Endothelial cell of umbilical vein (primary cell): ENCODE measurements at regions not wholly inside any gene's neighbourhood (a gene's known extent, or its start where the extent isn't known, plus 50 kb on each side); places are given as distances from the start of the nearest gene placed in this dataset.

Source experiments
- JUN ChIP-seq: IDR thresholded peaks from 2 replicates; pipeline ENCODE4 v1.6.1; 2011; ENCODE audit warnings: borderline replicate concordance, low read depth; ENCODE audit not compliant: insufficient read length, insufficient read depth
- MYC ChIP-seq: IDR thresholded peaks from one replicate; pipeline ENCODE4 v1.6.1; 2011; ENCODE audit warnings: mild to moderate bottlenecking, low read depth, low read length
- POLR2A ChIP-seq: IDR thresholded peaks from 2 replicates; pipeline ENCODE4 v1.6.1; 2012; ENCODE audit warnings: low read depth, mild to moderate bottlenecking, control low read depth, low read length
- TF ChIP-seq, protein P1 (sequence below), 2 donors: IDR thresholded peaks; 1 replicate in 1 of 2; 2 replicates in 1 of 2; pipeline ENCODE4 v1.5.1; 2011; ENCODE audit warnings: low read length in 2 of 2, mild to moderate bottlenecking in 2 of 2, moderate library complexity in 2 of 2, control low read depth in 1 of 2, inconsistent platforms in 1 of 2, low read depth in 1 of 2; ENCODE audit not compliant: insufficient read depth in 1 of 2; ENCODE audit errors: extremely low read depth in 1 of 2
- TF ChIP-seq, protein P2 (sequence below): IDR thresholded peaks from 2 replicates; pipeline ENCODE4 v1.6.1; 2011; ENCODE audit not compliant: insufficient read depth, insufficient read length

GRCh38 chr10:120041807-120042559 is 149.5 kb downstream of the SEC23IP start:
- no peak for TF ChIP-seq POLR2A
- TF ChIP-seq, protein P1, sequence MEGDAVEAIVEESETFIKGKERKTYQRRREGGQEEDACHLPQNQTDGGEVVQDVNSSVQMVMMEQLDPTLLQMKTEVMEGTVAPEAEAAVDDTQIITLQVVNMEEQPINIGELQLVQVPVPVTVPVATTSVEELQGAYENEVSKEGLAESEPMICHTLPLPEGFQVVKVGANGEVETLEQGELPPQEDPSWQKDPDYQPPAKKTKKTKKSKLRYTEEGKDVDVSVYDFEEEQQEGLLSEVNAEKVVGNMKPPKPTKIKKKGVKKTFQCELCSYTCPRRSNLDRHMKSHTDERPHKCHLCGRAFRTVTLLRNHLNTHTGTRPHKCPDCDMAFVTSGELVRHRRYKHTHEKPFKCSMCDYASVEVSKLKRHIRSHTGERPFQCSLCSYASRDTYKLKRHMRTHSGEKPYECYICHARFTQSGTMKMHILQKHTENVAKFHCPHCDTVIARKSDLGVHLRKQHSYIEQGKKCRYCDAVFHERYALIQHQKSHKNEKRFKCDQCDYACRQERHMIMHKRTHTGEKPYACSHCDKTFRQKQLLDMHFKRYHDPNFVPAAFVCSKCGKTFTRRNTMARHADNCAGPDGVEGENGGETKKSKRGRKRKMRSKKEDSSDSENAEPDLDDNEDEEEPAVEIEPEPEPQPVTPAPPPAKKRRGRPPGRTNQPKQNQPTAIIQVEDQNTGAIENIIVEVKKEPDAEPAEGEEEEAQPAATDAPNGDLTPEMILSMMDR (IDR thresholded peaks at IDR 0.05; ENCODE audit: extremely low read depth in 1 of 2, insufficient read depth in 1 of 2, low read depth in 1 of 2, low read length in 2 of 2) = no peak
- TF ChIP-seq MYC = no peak
- TF ChIP-seq, protein P2, sequence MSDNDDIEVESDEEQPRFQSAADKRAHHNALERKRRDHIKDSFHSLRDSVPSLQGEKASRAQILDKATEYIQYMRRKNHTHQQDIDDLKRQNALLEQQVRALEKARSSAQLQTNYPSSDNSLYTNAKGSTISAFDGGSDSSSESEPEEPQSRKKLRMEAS = no peak
- TF ChIP-seq JUN = no peak
